ENCODE measurements at regions not wholly inside any gene's neighbourhood (a gene's known extent, or its start where the extent isn't known, plus 50 kb on each side); places are given as distances from the start of the nearest gene placed in this dataset.

DNA sequence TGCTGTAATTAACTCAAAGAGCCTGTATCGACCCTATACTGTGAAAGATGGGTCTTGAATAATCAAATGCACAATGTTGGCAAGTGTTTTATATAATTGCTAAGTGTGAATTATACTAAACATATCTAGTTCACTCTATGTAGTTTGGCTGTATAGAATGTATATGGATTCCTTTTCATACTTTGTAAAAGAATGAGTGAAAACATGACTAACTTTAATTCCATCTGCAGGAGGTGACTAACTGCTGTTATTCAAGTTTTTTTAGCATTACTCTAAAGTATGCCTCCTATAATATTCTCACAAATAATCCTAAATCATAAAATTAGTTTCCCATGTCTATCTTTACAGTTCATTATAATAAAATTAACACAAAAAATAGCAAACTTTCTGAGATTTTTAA is 394.0 kb upstream of the MON1B start:
- TF ChIP-seq, protein P1, sequence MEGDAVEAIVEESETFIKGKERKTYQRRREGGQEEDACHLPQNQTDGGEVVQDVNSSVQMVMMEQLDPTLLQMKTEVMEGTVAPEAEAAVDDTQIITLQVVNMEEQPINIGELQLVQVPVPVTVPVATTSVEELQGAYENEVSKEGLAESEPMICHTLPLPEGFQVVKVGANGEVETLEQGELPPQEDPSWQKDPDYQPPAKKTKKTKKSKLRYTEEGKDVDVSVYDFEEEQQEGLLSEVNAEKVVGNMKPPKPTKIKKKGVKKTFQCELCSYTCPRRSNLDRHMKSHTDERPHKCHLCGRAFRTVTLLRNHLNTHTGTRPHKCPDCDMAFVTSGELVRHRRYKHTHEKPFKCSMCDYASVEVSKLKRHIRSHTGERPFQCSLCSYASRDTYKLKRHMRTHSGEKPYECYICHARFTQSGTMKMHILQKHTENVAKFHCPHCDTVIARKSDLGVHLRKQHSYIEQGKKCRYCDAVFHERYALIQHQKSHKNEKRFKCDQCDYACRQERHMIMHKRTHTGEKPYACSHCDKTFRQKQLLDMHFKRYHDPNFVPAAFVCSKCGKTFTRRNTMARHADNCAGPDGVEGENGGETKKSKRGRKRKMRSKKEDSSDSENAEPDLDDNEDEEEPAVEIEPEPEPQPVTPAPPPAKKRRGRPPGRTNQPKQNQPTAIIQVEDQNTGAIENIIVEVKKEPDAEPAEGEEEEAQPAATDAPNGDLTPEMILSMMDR (IDR thresholded peaks at IDR 0.05; ENCODE audit: insufficient read depth, low read depth, low read length, missing control alignments): no peak
- DNase-seq (ENCODE audit: low read depth): no peak

GRCh38 chr16:76797457-76797856 is 393.5 kb upstream of the MON1B start:
- TF ChIP-seq, protein P1 (IDR thresholded peaks at IDR 0.05; ENCODE audit: insufficient read depth, low read depth, low read length, missing control alignments): no peak
- H3K4me3 ChIP-seq (ENCODE audit: low read depth, low read length): no peak overlapping the region
- DNase-seq (ENCODE audit: low read depth): no peak

More for the DNA sequence above, 394.0 kb upstream of the MON1B start:
- no peak overlapping the region for H3K4me3 ChIP-seq (ENCODE audit: low read depth, low read length)

- TF ChIP-seq, protein P1 (IDR thresholded peaks at IDR 0.05; ENCODE audit: insufficient read depth, low read depth, low read length, missing control alignments): no peak
- peak; percentile 24 for DNase-seq (ENCODE audit: low read depth)
- H3K4me3 ChIP-seq (ENCODE audit: low read depth, low read length): no peak overlapping the region
Measured at GRCh38 chr16:76800196-76800595, 390.8 kb upstream of the MON1B start.

DNA sequence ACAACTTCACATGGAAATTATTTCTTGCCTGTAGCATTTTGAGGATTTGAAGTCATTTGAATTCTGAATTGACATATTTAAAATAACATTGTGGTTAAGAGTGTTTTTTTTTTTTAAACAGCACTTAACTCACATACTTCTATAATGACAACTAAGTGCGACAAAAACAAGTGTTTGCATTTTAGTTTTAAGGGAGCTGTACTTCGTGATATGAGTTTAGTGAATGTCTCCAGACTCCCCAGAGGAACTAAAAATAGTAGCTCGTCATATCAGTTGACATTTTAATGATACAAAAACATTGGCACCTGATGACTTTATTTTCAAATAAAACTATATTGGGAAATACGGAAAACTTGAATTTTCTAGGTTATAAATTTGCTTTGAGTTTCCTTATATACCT is 389.6 kb upstream of the MON1B start:
- no peak overlapping the region for H3K4me3 ChIP-seq (ENCODE audit: low read depth, low read length)
- DNase-seq (ENCODE audit: low read depth): no peak
- TF ChIP-seq, protein P1 (IDR thresholded peaks at IDR 0.05; ENCODE audit: insufficient read depth, low read depth, low read length, missing control alignments): no peak

DNA sequence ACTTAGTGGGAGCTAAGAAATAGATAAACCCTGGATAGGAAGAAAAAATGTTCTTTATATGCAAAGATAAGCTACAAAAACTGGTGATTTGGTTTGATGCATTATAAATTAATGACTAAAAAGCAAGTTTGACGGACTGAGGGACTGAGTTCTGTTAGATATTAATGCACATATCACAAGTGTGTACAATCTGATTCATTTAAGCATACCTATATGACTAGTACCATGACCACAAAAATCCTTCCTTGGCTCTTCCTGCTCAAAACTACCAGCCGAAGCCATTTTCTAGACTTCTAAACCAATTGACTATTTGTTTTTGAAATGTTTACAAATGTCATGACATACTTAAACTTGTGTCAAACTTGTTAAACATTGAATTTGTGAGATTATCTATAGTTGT is 374.5 kb upstream of the MON1B start:
- DNase-seq (ENCODE audit: low read depth): peak; percentile 9
- H3K4me3 ChIP-seq (ENCODE audit: low read depth, low read length): no peak overlapping the region
- TF ChIP-seq, protein P1 (IDR thresholded peaks at IDR 0.05; ENCODE audit: insufficient read depth, low read depth, low read length, missing control alignments): no peak

GRCh38 chr16:76818606-76819181 is 372.3 kb upstream of the MON1B start:
- TF ChIP-seq, protein P1 (IDR thresholded peaks at IDR 0.05; ENCODE audit: insufficient read depth, low read depth, low read length, missing control alignments): no peak
- no peak overlapping the region for H3K4me3 ChIP-seq (ENCODE audit: low read depth, low read length)
- no peak for DNase-seq (ENCODE audit: low read depth)
